ENCODE measurements at regions not wholly inside any gene's neighbourhood (a gene's known extent, or its start where the extent isn't known, plus 50 kb on each side); places are given as distances from the start of the nearest gene placed in this dataset.

GRCh38 chr2:43128559-43128955 is 97.8 kb downstream of the ZFP36L2 start:
- Histone ChIP-seq H3K9me3 (replicated peaks) (no peaks in the 10 kb centered on the region), H3K36me3 (no peaks in the 10 kb centered on the region), H3K4me3 (no peak overlapping the region), H3K27me3 (replicated peaks) (no peaks in the 10 kb centered on the region), H3K27ac (no peak overlapping the region), H3K4me1 (replicated peaks) (peaks cover 22% of the 10 kb centered on the region)
- DNase-seq (ENCODE audit: low read depth in 1 of 2, low spot score in 2 of 2): no peak

- Histone ChIP-seq H3K36me3 (no peaks in the 10 kb centered on the region), H3K9me3 (replicated peaks) (no peaks in the 10 kb centered on the region), H3K4me1 (replicated peaks) (peaks cover 22% of the 10 kb centered on the region), H3K4me3 (no peak overlapping the region), H3K27ac (no peak overlapping the region), H3K27me3 (replicated peaks) (no peaks in the 10 kb centered on the region)
- no peak for DNase-seq (ENCODE audit: low read depth in 1 of 2, low spot score in 2 of 2)
Observed at GRCh38 chr2:43127941-43128558, 98.4 kb downstream of the ZFP36L2 start.

GRCh38 chr2:43127208-43127940 is 99.0 kb downstream of the ZFP36L2 start:
- Histone ChIP-seq H3K9me3 (replicated peaks) (no peaks in the 10 kb centered on the region), H3K27ac (no peak overlapping the region), H3K36me3 (no peaks in the 10 kb centered on the region), H3K4me3 (no peak overlapping the region), H3K4me1 (replicated peaks) (peaks cover 22% of the 10 kb centered on the region), H3K27me3 (replicated peaks) (no peaks in the 10 kb centered on the region)
- DNase-seq (ENCODE audit: low read depth in 1 of 2, low spot score in 2 of 2): peak; percentile 40 to 77

- Histone ChIP-seq H3K27me3 (replicated peaks) (no peaks in the 10 kb centered on the region), H3K4me1 (replicated peaks) (peaks cover 22% of the 10 kb centered on the region), H3K27ac (no peak overlapping the region), H3K36me3 (no peaks in the 10 kb centered on the region), H3K4me3 (no peak overlapping the region), H3K9me3 (replicated peaks) (no peaks in the 10 kb centered on the region)
- no peak for DNase-seq (ENCODE audit: low read depth in 1 of 2, low spot score in 2 of 2)
Observed at GRCh38 chr2:43126817-43127207, 99.6 kb downstream of the ZFP36L2 start.

- no peaks in the 10 kb centered on the region for H3K27me3 ChIP-seq (replicated peaks)
- no peak for DNase-seq (ENCODE audit: low read depth in 1 of 2, low spot score in 2 of 2)
- no peak overlapping the region for H3K27ac ChIP-seq
- H3K36me3 ChIP-seq: no peaks in the 10 kb centered on the region
- no peaks in the 10 kb centered on the region for H3K9me3 ChIP-seq (replicated peaks)
- no peak overlapping the region for H3K4me3 ChIP-seq
- H3K4me1 ChIP-seq (replicated peaks): peaks cover 9% of the 10 kb centered on the region
Observed at GRCh38 chr2:43125090-43125998, 101.1 kb downstream of the ZFP36L2 start.

GRCh38 chr2:43124687-43125057 is 101.7 kb downstream of the ZFP36L2 start:
- no peaks in the 10 kb centered on the region for H3K27me3 ChIP-seq (replicated peaks)
- no peak overlapping the region for H3K27ac ChIP-seq
- H3K4me3 ChIP-seq: no peak overlapping the region
- H3K36me3 ChIP-seq: no peaks in the 10 kb centered on the region
- no peaks in the 10 kb centered on the region; the same call in 1 of the 2 replicates for H3K9me3 ChIP-seq (replicated peaks)
- DNase-seq (ENCODE audit: low read depth in 1 of 2, low spot score in 2 of 2): no peak
- 0 out of 2 replicates have a peak, but pooled peaks cover 4% of the 10 kb centered on the region for H3K4me1 ChIP-seq (replicated peaks)

GRCh38 chr2:43123981-43124686 is 102.3 kb downstream of the ZFP36L2 start:
- no peak overlapping the region for H3K27ac ChIP-seq
- H3K36me3 ChIP-seq: no peaks in the 10 kb centered on the region

GRCh38 chr2:43123486-43123885 is 102.9 kb downstream of the ZFP36L2 start:
- no peak overlapping the region for H3K27ac ChIP-seq
- H3K4me3 ChIP-seq: no peak overlapping the region
- H3K36me3 ChIP-seq: no peaks in the 10 kb centered on the region
- peaks cover 6% of the 10 kb centered on the region; the same call in 1 of the 2 replicates for H3K9me3 ChIP-seq (replicated peaks)
- DNase-seq (ENCODE audit: low read depth in 1 of 2, low spot score in 2 of 2): no peak
- no peaks in the 10 kb centered on the region for H3K27me3 ChIP-seq (replicated peaks)
- H3K4me1 ChIP-seq (replicated peaks): 0 out of 2 replicates have a peak, but pooled peaks cover 4% of the 10 kb centered on the region

More at GRCh38 chr2:43123981-43124686, 102.3 kb downstream of the ZFP36L2 start:
- Histone ChIP-seq H3K27me3 (replicated peaks) (no peaks in the 10 kb centered on the region), H3K9me3 (replicated peaks) (peaks cover 3% of the 10 kb centered on the region; the same call in 1 of the 2 replicates), H3K4me1 (replicated peaks) (0 out of 2 replicates have a peak, but pooled peaks cover 4% of the 10 kb centered on the region), H3K4me3 (no peak overlapping the region)
- no peak for DNase-seq (ENCODE audit: low read depth in 1 of 2, low spot score in 2 of 2)

GRCh38 chr2:43123028-43123427 is 103.4 kb downstream of the ZFP36L2 start:
- no peaks in the 10 kb centered on the region for H3K27me3 ChIP-seq (replicated peaks)
- no peak overlapping the region for H3K27ac ChIP-seq
- H3K4me3 ChIP-seq: no peak overlapping the region
- no peaks in the 10 kb centered on the region for H3K36me3 ChIP-seq
- 0 out of 2 replicates have a peak, but pooled peaks cover 4% of the 10 kb centered on the region for H3K4me1 ChIP-seq (replicated peaks)
- peaks cover 6% of the 10 kb centered on the region; the same call in 1 of the 2 replicates for H3K9me3 ChIP-seq (replicated peaks)
- DNase-seq (ENCODE audit: low read depth in 1 of 2, low spot score in 2 of 2): no peak

- Histone ChIP-seq H3K27me3 (replicated peaks) (no peaks in the 10 kb centered on the region), H3K9me3 (replicated peaks) (peaks cover 6% of the 10 kb centered on the region; the same call in 1 of the 2 replicates)
Observed at GRCh38 chr2:43121580-43122314, 104.7 kb downstream of the ZFP36L2 start.

GRCh38 chr2:43119303-43119702 is 107.1 kb downstream of the ZFP36L2 start:
- H3K4me1 ChIP-seq (replicated peaks): peaks cover 23% of the 10 kb centered on the region
- no peak for DNase-seq (ENCODE audit: low read depth in 1 of 2, low spot score in 2 of 2)
- no peak overlapping the region for H3K27ac ChIP-seq
- no peaks in the 10 kb centered on the region for H3K36me3 ChIP-seq
- no peaks in the 10 kb centered on the region for H3K27me3 ChIP-seq (replicated peaks)
- H3K4me3 ChIP-seq: no peak overlapping the region
- H3K9me3 ChIP-seq (replicated peaks): peaks cover 6% of the 10 kb centered on the region; the same call in 1 of the 2 replicates

More at GRCh38 chr2:43121580-43122314, 104.7 kb downstream of the ZFP36L2 start:
- Histone ChIP-seq H3K27ac (no peak overlapping the region), H3K36me3 (no peaks in the 10 kb centered on the region), H3K4me3 (no peak overlapping the region), H3K4me1 (replicated peaks) (no peaks in the 10 kb centered on the region)
- no peak for DNase-seq (ENCODE audit: low read depth in 1 of 2, low spot score in 2 of 2)

GRCh38 chr2:43117521-43118143 is 108.8 kb downstream of the ZFP36L2 start:
- peaks cover 39% of the 10 kb centered on the region for H3K4me1 ChIP-seq (replicated peaks)
- DNase-seq (ENCODE audit: low read depth in 1 of 2, low spot score in 2 of 2): no peak
- H3K27me3 ChIP-seq (replicated peaks): no peaks in the 10 kb centered on the region
- no peak overlapping the region for H3K27ac ChIP-seq
- H3K36me3 ChIP-seq: no peaks in the 10 kb centered on the region
- H3K4me3 ChIP-seq: no peak overlapping the region
- H3K9me3 ChIP-seq (replicated peaks): peaks cover 6% of the 10 kb centered on the region; the same call in 1 of the 2 replicates
